GM12878 (cell line): ENCODE measurements at regions not wholly inside any gene's neighbourhood (a gene's known extent, or its start where the extent isn't known, plus 50 kb on each side); places are given as distances from the start of the nearest gene placed in this dataset.

Experiments used
- ATAC-seq: fragments of 200-7000 bp; cut with Tn5 transposase; 3 replicates; pipeline ENCODE4 v1.9.1; 2020; ENCODE audit warnings: mild to moderate bottlenecking, moderate library complexity
- BruUV-seq: library from RNA; stranded (reverse); fragments of 400-500 nt; replicated peaks from 2 replicates; lab custom pipeline; 2021; lab: Mats Ljungman, UMichigan
- CTCF ChIA-PET: fragments of 300-600 bp; sonication (Branson Sonifier 250); formaldehyde crosslinking; extraction: SDS; loops from one replicate; lab custom pipeline; 2021; ENCODE audit warnings: inconsistent platforms; lab: Yijun Ruan, JAX
- POLR2A ChIA-PET: fragments of 350-600 bp; formaldehyde crosslinking; extraction: SDS; loops from one replicate; lab custom pipeline; 2021; ENCODE audit warnings: inconsistent platforms; lab: Charles Lee
- RAD21 ChIA-PET: fragments of 300-600 bp; sonication (Branson Sonifier 250); formaldehyde crosslinking; loops from one replicate; lab custom pipeline; 2023; ENCODE audit warnings: antibody characterized with exemption; ENCODE audit not compliant: unreplicated experiment; lab: Charles Lee
- SMC1A ChIA-PET: fragments of 300-600 bp; sonication (Branson Sonifier 250); formaldehyde crosslinking; loops from one replicate; lab custom pipeline; 2023; ENCODE audit not compliant: unreplicated experiment, uncharacterized antibody; lab: Charles Lee
- DNase-seq: peaks from one replicate; pipeline ENCODE4 v3.0.0-alpha.2; 2011; ENCODE audit warnings: low read depth, low spot score
- FAIRE-seq: peaks from 3 replicates; lab custom pipeline; 2011; peaks lifted over from hg19 to GRCh38; lab: Jason Lieb, UNC
- H2AFZ ChIP-seq: 2 replicates; pipeline ENCODE4 v1.6.0; 2011; ENCODE audit warnings: low read depth, low read length, control low read depth; ENCODE audit not compliant: control insufficient read depth
- H3K27ac ChIP-seq: 2 replicates; pipeline ENCODE4 v1.5.1; 2011; ENCODE audit warnings: control low read depth; ENCODE audit not compliant: control insufficient read depth, insufficient read depth
- H3K27me3 ChIP-seq, 2 experiments: replicated peaks in 1 of 2; 2 replicates each; pipeline versions ENCODE4 v1.6.0 to v1.6.1; 2011; ENCODE audit warnings: low read length in 1 of 2; ENCODE audit not compliant: control insufficient read depth in 2 of 2, insufficient read depth in 2 of 2
- H3K36me3 ChIP-seq, 2 experiments: 2 replicates each; pipeline ENCODE4 v1.5.1; 2011; ENCODE audit warnings: low read length in 1 of 2; ENCODE audit not compliant: control insufficient read depth in 2 of 2, insufficient read depth in 2 of 2
- H3K4me1 ChIP-seq: 2 replicates; pipeline ENCODE4 v1.6.1; 2011; ENCODE audit warnings: mild to moderate bottlenecking, low read length, moderate library complexity, mixed read lengths; ENCODE audit not compliant: control insufficient read depth, insufficient read depth
- H3K4me2 ChIP-seq: 2 replicates; pipeline ENCODE4 v1.6.0; 2011; ENCODE audit warnings: control low read depth; ENCODE audit not compliant: control insufficient read depth, insufficient read depth
- H3K4me3 ChIP-seq: fragments of 200-600 bp; sonication (generic); 2 replicates; pipeline ENCODE4 v1.5.1; 2016
- H3K79me2 ChIP-seq: 2 replicates; pipeline ENCODE4 v1.6.0; 2011; ENCODE audit warnings: low read length; ENCODE audit not compliant: control insufficient read depth, insufficient read depth
- H3K9ac ChIP-seq: 2 replicates; pipeline ENCODE4 v1.8.0; 2011; ENCODE audit warnings: low read length, control low read depth, mixed read lengths; ENCODE audit not compliant: control insufficient read depth, insufficient read depth
- H3K9me3 ChIP-seq: replicated peaks from 3 replicates; pipeline ENCODE4 v1.5.1; 2011; ENCODE audit warnings: mild to moderate bottlenecking, low read length; ENCODE audit not compliant: control insufficient read depth, insufficient read depth
- H4K20me1 ChIP-seq: 2 replicates; pipeline ENCODE4 v1.6.0; 2011; ENCODE audit not compliant: control insufficient read depth, insufficient read depth
- CHD4 ChIP-seq: fragments of 200-600 bp; sonication (generic); IDR thresholded peaks from 2 replicates; pipeline ENCODE4 v1.6.1; 2016; ENCODE audit warnings: mild to moderate bottlenecking
- CREB1 ChIP-seq: IDR thresholded peaks from 2 replicates; pipeline ENCODE4 v1.6.1; 2012; ENCODE audit warnings: low read depth, mild to moderate bottlenecking, inconsistent platforms
- FOS ChIP-seq: IDR thresholded peaks from 3 replicates; pipeline ENCODE4 v1.6.1; 2011; ENCODE audit warnings: borderline replicate concordance; ENCODE audit not compliant: insufficient read length; ENCODE audit errors: extremely low read depth
- FOXK2 ChIP-seq: fragments of 450-650 bp; IDR thresholded peaks from 2 replicates; pipeline ENCODE4 v1.6.1; 2017; ENCODE audit warnings: mild to moderate bottlenecking, moderate library complexity
- HDAC6 ChIP-seq: fragments of 200-600 bp; sonication (generic); IDR thresholded peaks from one replicate; pipeline ENCODE4 v1.8.0; 2017; ENCODE audit warnings: antibody characterized with exemption; ENCODE audit not compliant: unreplicated experiment
- KAT2A ChIP-seq: conservative IDR thresholded peaks from 2 replicates; pipeline ENCODE4 v1.6.1; 2011; ENCODE audit warnings: low read depth, low read length; ENCODE audit not compliant: control insufficient read depth
- MYB ChIP-seq: fragments of 150-350 bp; IDR thresholded peaks from 2 replicates; pipeline ENCODE4 v1.6.1; 2014; ENCODE audit warnings: mild to moderate bottlenecking, low read depth, low read length, borderline replicate concordance
- NFYA ChIP-seq: IDR thresholded peaks from 2 replicates; pipeline ENCODE4 v1.6.1; 2011; ENCODE audit warnings: low read depth, mild to moderate bottlenecking, low read length, improper control_type of control experiment, borderline replicate concordance
- NR2C2 ChIP-seq: IDR thresholded peaks from 2 replicates; pipeline ENCODE4 v1.6.1; 2011; ENCODE audit warnings: borderline replicate concordance, low read depth; ENCODE audit not compliant: control insufficient read depth, insufficient read length
- SREBF2 ChIP-seq: IDR thresholded peaks from 2 replicates; pipeline ENCODE4 v1.6.1; 2012; ENCODE audit warnings: mild to moderate bottlenecking, low read length
- TAF1 ChIP-seq: IDR thresholded peaks from 2 replicates; pipeline ENCODE4 v1.6.1; 2011; ENCODE audit warnings: mild to moderate bottlenecking, low read depth, low read length, borderline replicate concordance
- TBL1XR1 ChIP-seq: IDR thresholded peaks from 2 replicates; pipeline ENCODE4 v1.6.1; 2012; ENCODE audit warnings: low read depth, low read length, improper control_type of control experiment
- USF1 ChIP-seq: IDR thresholded peaks from 2 replicates; pipeline ENCODE4 v1.6.1; 2011; ENCODE audit warnings: borderline replicate concordance, low read depth, mild to moderate bottlenecking, moderate library complexity, mixed read lengths, low read length; ENCODE audit not compliant: insufficient read depth; ENCODE audit errors: extremely low read length
- YY1 ChIP-seq: IDR thresholded peaks from 2 replicates; pipeline ENCODE4 v1.6.1; 2011; ENCODE audit warnings: low read depth, mild to moderate bottlenecking, low read length
- ZNF207 ChIP-seq: fragments of 450-650 bp; IDR thresholded peaks from 2 replicates; pipeline ENCODE4 v1.6.1; 2014; ENCODE audit warnings: antibody characterized with exemption, mild to moderate bottlenecking, borderline replicate concordance
- ZNF217 ChIP-seq: fragments of 450-650 bp; IDR thresholded peaks from 2 replicates; pipeline ENCODE4 v1.6.1; 2017; ENCODE audit warnings: antibody characterized with exemption, mild to moderate bottlenecking
- ZNF274 ChIP-seq: IDR thresholded peaks from one replicate; pipeline ENCODE4 v1.8.0; 2011; ENCODE audit not compliant: insufficient read length, insufficient read depth
- WGBS: methylation state at CpG from one replicate; pipeline ENCODE4 v1.1.6; 2016; ENCODE audit warnings: low lambda C conversion rate; ENCODE audit not compliant: insufficient replicate concordance, insufficient coverage; ENCODE audit errors: missing lambda C conversion rate; 5-methylcytosine and 5-hydroxymethylcytosine counted together
- in situ Hi-C: fragments of 300-500 bp; cut with MboI; formaldehyde crosslinking; loops from 9 replicates; pipeline ENCODE4 v1.14.3; 2018; ENCODE audit warnings: mixed read lengths
- intact Hi-C: fragments of 100-400 bp; cut with micrococcal nuclease; formaldehyde crosslinking; loops from one replicate; pipeline ENCODE4 v1.14.2; 2022; ENCODE audit not compliant: unreplicated experiment
- TF ChIP-seq, protein P1 (sequence below): fragments of 450-650 bp; IDR thresholded peaks from 2 replicates; pipeline ENCODE4 v1.6.1; 2017; ENCODE audit warnings: mild to moderate bottlenecking
- TF ChIP-seq, protein P2 (sequence below): fragments of 450-650 bp; formaldehyde crosslinking; IDR thresholded peaks from 2 replicates; pipeline ENCODE4 v1.4.0; 2020; ENCODE audit warnings: mild to moderate bottlenecking, moderate library complexity

- TF ChIP-seq NFYA (no peak), KAT2A (no peak), MYB (no peak), SREBF2 (no peak), USF1 (no peak), YY1 (no peak), ZNF217 (no peak), FOXK2 (no peak)
- TF ChIP-seq, protein P1, sequence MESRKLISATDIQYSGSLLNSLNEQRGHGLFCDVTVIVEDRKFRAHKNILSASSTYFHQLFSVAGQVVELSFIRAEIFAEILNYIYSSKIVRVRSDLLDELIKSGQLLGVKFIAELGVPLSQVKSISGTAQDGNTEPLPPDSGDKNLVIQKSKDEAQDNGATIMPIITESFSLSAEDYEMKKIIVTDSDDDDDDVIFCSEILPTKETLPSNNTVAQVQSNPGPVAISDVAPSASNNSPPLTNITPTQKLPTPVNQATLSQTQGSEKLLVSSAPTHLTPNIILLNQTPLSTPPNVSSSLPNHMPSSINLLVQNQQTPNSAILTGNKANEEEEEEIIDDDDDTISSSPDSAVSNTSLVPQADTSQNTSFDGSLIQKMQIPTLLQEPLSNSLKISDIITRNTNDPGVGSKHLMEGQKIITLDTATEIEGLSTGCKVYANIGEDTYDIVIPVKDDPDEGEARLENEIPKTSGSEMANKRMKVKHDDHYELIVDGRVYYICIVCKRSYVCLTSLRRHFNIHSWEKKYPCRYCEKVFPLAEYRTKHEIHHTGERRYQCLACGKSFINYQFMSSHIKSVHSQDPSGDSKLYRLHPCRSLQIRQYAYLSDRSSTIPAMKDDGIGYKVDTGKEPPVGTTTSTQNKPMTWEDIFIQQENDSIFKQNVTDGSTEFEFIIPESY: no peak
- TF ChIP-seq, all 136 proteins: peak for 0
Measured at GRCh38 chr18:72444111-72444797, 99.9 kb downstream of the CBLN2 start (continued).

GRCh38 chr18:72436401-72436800, 107.7 kb downstream of the CBLN2 start:
- Histone ChIP-seq H3K79me2 (no peaks in the 10 kb centered on the region), H3K4me1 (no peaks in the 10 kb centered on the region), H3K27ac (no peak overlapping the region), H3K36me3 (no peaks in the 10 kb centered on the region), H3K4me3 (no peak overlapping the region), H3K9me3 (no peaks in the 10 kb centered on the region), H3K9ac (no peak overlapping the region), H4K20me1 (no peaks in the 10 kb centered on the region), H3K27me3 (no peaks in the 10 kb centered on the region), H2AFZ (no peak overlapping the region), H3K4me2 (no peak overlapping the region)
- FAIRE-seq (no peak), DNase-seq (no peak), ATAC-seq (no peak)
- no TSS peak for BruUV-seq
- SMC1A ChIA-PET: interaction anchor here (0.9 to 2.0 kb wide), 4 partner anchors 8 to 80 kb away, joined by 3 to 4 read pairs (median 4); no protein-coding TSS in a partner anchor
- CTCF ChIA-PET: interaction anchor here (1.4 kb wide), 1 partner anchor 13 kb away, joined by 4 read pairs; no protein-coding TSS in a partner anchor
- RAD21 ChIA-PET: no interaction called here
- intact Hi-C loops (no loop called here), in situ Hi-C loops (no loop called here)
- POLR2A ChIA-PET: interaction anchor here (1.2 kb wide), 1 partner anchor 22 kb away, joined by 3 read pairs; no protein-coding TSS in a partner anchor
- 14% methylated on average over 3 of the region's 3 CpGs for WGBS
- TF ChIP-seq ZNF207 (no peak), HDAC6 (no peak), NR2C2 (no peak), CREB1 (no peak), TAF1 (no peak), CHD4 (no peak), ZNF274 (no peak), FOS (no peak), TBL1XR1 (no peak)
- TF ChIP-seq, protein P2, sequence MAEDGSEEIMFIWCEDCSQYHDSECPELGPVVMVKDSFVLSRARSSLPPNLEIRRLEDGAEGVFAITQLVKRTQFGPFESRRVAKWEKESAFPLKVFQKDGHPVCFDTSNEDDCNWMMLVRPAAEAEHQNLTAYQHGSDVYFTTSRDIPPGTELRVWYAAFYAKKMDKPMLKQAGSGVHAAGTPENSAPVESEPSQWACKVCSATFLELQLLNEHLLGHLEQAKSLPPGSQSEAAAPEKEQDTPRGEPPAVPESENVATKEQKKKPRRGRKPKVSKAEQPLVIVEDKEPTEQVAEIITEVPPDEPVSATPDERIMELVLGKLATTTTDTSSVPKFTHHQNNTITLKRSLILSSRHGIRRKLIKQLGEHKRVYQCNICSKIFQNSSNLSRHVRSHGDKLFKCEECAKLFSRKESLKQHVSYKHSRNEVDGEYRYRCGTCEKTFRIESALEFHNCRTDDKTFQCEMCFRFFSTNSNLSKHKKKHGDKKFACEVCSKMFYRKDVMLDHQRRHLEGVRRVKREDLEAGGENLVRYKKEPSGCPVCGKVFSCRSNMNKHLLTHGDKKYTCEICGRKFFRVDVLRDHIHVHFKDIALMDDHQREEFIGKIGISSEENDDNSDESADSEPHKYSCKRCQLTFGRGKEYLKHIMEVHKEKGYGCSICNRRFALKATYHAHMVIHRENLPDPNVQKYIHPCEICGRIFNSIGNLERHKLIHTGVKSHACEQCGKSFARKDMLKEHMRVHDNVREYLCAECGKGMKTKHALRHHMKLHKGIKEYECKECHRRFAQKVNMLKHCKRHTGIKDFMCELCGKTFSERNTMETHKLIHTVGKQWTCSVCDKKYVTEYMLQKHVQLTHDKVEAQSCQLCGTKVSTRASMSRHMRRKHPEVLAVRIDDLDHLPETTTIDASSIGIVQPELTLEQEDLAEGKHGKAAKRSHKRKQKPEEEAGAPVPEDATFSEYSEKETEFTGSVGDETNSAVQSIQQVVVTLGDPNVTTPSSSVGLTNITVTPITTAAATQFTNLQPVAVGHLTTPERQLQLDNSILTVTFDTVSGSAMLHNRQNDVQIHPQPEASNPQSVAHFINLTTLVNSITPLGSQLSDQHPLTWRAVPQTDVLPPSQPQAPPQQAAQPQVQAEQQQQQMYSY (CRISPR knock-in tag): no peak
